Fibroblast of lung (primary cell): ENCODE measurements at regions not wholly inside any gene's neighbourhood (a gene's known extent, or its start where the extent isn't known, plus 50 kb on each side); places are given as distances from the start of the nearest gene placed in this dataset.

Experiments
- EZH2 ChIP-seq: IDR thresholded peaks from 2 replicates; pipeline ENCODE4 v1.5.1; 2012; ENCODE audit warnings: low read length, control low read depth, mild to moderate bottlenecking; ENCODE audit errors: missing control alignments
- TF ChIP-seq, protein P1 (sequence below), 2 donors: IDR thresholded peaks in 1 of 2; conservative IDR thresholded peaks in 1 of 2; 1 replicate in 1 of 2; 2 replicates in 1 of 2; pipeline ENCODE4 v1.5.1; 2011 to 2012; ENCODE audit warnings: low read length in 2 of 2, control low read depth in 1 of 2, inconsistent platforms in 1 of 2, low read depth in 1 of 2, mild to moderate bottlenecking in 1 of 2

DNA sequence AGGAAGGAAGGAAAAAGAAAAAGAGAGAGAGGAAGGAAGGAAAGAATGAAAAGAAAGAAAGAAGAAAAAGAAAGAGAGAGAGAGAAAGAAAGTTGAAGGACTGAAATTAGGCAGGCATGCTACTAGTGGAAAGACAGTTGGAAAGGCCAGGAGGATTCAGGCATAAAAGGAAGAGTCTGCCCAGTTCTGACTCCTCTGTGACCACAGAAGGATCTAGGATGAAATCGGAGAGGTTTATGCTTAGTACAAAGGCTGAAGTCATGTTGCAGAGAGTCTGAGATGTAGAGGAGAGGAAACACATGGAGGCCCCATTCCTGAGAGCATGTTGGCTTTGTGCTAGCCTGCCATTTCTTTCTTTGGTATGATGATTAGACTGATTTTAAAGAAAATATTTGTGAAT lies 246.5 kb upstream of the ARGLU1 start:
- TF ChIP-seq, protein P1, sequence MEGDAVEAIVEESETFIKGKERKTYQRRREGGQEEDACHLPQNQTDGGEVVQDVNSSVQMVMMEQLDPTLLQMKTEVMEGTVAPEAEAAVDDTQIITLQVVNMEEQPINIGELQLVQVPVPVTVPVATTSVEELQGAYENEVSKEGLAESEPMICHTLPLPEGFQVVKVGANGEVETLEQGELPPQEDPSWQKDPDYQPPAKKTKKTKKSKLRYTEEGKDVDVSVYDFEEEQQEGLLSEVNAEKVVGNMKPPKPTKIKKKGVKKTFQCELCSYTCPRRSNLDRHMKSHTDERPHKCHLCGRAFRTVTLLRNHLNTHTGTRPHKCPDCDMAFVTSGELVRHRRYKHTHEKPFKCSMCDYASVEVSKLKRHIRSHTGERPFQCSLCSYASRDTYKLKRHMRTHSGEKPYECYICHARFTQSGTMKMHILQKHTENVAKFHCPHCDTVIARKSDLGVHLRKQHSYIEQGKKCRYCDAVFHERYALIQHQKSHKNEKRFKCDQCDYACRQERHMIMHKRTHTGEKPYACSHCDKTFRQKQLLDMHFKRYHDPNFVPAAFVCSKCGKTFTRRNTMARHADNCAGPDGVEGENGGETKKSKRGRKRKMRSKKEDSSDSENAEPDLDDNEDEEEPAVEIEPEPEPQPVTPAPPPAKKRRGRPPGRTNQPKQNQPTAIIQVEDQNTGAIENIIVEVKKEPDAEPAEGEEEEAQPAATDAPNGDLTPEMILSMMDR (conservative IDR thresholded peaks at IDR 0.05 in 1 of 2, IDR thresholded peaks at IDR 0.05 in 1 of 2; ENCODE audit: low read depth in 1 of 2, low read length in 2 of 2): no peak
- TF ChIP-seq EZH2: no peak
